ENCODE measurements at regions not wholly inside any gene's neighbourhood (a gene's known extent, or its start where the extent isn't known, plus 50 kb on each side); places are given as distances from the start of the nearest gene placed in this dataset.
"Not testable (repeated sequence)": the region's sequence is repeated elsewhere in the genome, so short reads cannot be mapped to it uniquely, and the experiment has no call there.

GRCh38 chr5:116813356-116813755, 238.7 kb upstream of the SEMA6A start:
- no peak for DNase-seq

- no peak for DNase-seq
Measured at GRCh38 chr5:116810951-116811350, 236.3 kb upstream of the SEMA6A start.

GRCh38 chr5:116806836-116807235, 232.2 kb upstream of the SEMA6A start:
- DNase-seq = no peak

- no peak for DNase-seq
Measured at GRCh38 chr5:116799401-116799800, 224.8 kb upstream of the SEMA6A start.

GRCh38 chr5:116795189-116795588, 220.6 kb upstream of the SEMA6A start:
- no peak for DNase-seq

GRCh38 chr5:116789522-116789921, 214.9 kb upstream of the SEMA6A start:
- no peak for DNase-seq

- DNase-seq = no peak
Measured at GRCh38 chr5:116788851-116789403, 214.3 kb upstream of the SEMA6A start.

GRCh38 chr5:116787570-116787969, 212.9 kb upstream of the SEMA6A start:
- DNase-seq = no peak

- DNase-seq = no peak
Measured at GRCh38 chr5:116785106-116785505, 210.5 kb upstream of the SEMA6A start.

- DNase-seq = no peak
Measured at GRCh38 chr5:116779846-116780245, 205.2 kb upstream of the SEMA6A start.

GRCh38 chr5:116778651-116779280, 204.1 kb upstream of the SEMA6A start:
- DNase-seq = no peak

GRCh38 chr5:116778032-116778431, 203.4 kb upstream of the SEMA6A start:
- DNase-seq = no peak

GRCh38 chr5:116773926-116774325, 199.3 kb upstream of the SEMA6A start:
- no peak for DNase-seq

GRCh38 chr5:116772806-116773205, 198.2 kb upstream of the SEMA6A start:
- DNase-seq = no peak

- no peak for DNase-seq
Measured at GRCh38 chr5:116772152-116772501, 197.5 kb upstream of the SEMA6A start.

- no peak for DNase-seq
Measured at GRCh38 chr5:116771466-116772151, 197.0 kb upstream of the SEMA6A start.

GRCh38 chr5:116769953-116770352, 195.3 kb upstream of the SEMA6A start:
- DNase-seq = not testable (repeated sequence)

- DNase-seq = no peak
Measured at GRCh38 chr5:116769470-116769869, 194.8 kb upstream of the SEMA6A start.

- peak in 1 of 5 experiments; percentile 52 for DNase-seq
Measured at GRCh38 chr5:116766470-116766947, 191.9 kb upstream of the SEMA6A start.

GRCh38 chr5:116765441-116765840, 190.8 kb upstream of the SEMA6A start:
- no peak for DNase-seq

- DNase-seq = no peak
Measured at GRCh38 chr5:116764941-116765340, 190.3 kb upstream of the SEMA6A start.

GRCh38 chr5:116763987-116764866, 189.6 kb upstream of the SEMA6A start:
- peak in 1 of 5 experiments; percentile 29 for DNase-seq
